DMS 273 (cell line): ENCODE measurements at regions not wholly inside any gene's neighbourhood (a gene's known extent, or its start where the extent isn't known, plus 50 kb on each side); places are given as distances from the start of the nearest gene placed in this dataset.

ENCODE experiments used
- DNase-seq: peaks from one replicate; lab custom pipeline; 2025; ENCODE audit not compliant: unreplicated experiment; lab: John Stamatoyannopoulos, UW

DNA sequence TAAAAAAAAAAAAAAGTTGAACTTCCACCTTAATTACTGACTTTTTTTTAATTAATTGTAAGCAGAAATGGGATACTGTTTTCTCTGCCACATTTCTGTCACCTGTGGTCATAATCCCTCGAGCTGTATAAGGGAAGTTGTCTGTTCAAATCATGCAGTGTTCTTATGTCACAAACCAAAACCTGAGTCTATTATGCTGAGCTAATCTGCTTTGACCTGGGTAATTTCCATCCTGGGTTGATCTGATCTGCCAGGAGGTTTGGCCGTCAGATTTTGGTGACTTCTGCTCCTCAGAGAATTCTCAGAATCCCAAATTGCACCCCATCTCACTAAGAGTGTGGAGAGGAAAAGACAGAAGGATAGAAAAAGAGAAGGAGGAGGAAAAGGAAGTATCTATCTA is 683.1 kb downstream of the KCTD8 start:
- no peak for DNase-seq

DNA sequence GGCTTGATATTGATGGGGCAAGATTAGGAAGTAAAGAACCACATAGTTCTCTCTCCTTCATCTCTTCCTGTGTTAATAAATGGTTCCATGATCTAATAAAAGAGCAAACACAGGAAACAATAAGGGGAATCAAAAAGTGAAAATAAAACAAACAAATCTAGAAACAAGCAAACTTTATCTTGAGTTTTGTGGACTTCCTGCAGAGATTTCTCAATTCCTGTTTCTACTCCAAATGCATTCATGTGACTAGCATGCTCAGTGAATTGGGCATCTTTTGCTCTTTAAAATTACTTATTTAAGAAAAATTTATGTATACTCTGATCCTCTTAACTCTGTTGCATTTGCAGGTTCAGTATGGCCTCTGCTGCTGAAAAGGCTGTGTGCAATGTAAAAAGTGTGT is 682.0 kb downstream of the KCTD8 start:
- DNase-seq: no peak

DNA sequence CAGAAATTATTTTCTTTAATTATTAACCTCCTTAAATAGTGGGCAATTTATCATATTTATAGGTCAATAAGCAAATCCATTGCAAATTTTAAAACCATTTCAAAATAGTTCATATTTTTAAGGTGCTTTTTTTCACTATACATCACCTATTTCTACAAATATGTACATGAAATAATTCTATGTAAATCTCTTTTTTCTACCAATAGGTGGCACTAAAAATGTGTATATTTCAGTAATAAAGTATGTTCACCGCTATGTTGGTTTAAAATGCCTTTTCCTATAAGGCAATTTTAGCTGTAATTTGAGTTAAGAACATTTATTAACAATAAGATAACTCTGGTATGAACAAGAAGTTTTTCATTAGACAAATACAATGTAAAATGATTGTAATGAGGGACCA is 672.2 kb downstream of the KCTD8 start:
- peak; percentile 27 for DNase-seq

DNA sequence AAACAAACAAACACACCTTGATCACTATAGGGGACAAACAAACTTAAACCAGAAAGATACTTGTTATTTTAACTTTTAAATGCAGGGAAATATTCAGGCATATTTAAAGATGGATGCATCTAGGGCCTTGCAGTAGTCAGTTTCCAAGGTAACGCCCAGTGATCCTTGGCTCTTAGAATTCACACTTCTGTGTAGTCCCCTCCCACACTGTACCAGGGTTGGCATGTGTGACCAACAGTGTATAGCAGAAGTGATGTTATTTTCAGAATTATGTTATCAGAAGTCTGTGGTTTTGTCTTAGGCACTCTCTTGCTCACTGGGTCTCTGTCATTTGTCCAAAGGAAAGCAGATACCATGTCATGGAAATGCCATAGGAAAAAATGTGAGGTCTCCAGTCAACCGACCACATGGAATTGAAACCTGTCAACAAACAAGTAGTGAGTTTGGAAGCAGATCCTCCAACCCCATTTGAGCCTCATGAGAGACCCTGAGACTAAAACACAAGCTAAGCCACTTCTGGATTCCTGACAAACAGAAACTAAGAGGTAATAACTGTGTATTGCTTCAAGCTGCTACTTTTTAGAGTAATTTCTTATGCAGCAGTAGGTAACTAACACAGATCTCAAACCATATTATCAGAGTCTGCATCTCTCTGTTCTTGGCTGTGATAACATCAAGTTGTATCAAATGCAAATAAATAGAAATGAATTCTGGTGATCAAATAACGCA is 670.3 kb downstream of the KCTD8 start:
- DNase-seq: no peak

DNA sequence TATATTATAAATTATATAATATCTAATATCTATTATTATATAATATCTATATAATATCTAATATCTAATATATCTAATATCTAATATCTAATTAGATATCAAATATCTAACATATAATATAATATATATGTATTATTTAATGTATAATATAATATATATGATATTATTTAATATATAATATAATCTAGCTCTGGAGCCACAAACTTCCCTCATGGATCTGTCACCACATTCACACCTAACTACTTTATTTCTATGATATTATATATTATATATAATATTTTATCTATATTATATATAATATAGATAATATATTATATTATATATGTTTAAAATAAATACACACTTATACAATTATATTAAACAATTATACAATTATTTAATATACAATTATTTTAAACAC is 667.5 kb downstream of the KCTD8 start:
- DNase-seq: no peak

DNA sequence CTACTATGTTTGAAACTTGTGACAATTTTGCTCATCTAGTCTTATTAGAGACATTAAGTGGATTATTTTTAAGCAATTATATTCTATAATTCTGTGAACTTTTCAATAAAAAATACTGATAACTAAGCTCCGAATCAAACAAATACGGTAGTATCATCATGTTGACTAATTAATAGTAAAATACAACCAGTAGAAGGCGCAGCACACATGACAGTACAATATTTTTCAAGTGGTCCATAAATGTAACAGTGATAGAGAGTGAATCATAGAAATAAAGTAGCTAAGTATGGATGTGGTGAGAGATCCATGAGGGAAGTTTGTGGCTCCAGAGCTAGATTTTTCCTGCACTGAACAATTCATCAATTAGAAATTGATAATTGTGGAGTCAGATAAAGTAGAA is 666.2 kb downstream of the KCTD8 start:
- no peak for DNase-seq

DNA sequence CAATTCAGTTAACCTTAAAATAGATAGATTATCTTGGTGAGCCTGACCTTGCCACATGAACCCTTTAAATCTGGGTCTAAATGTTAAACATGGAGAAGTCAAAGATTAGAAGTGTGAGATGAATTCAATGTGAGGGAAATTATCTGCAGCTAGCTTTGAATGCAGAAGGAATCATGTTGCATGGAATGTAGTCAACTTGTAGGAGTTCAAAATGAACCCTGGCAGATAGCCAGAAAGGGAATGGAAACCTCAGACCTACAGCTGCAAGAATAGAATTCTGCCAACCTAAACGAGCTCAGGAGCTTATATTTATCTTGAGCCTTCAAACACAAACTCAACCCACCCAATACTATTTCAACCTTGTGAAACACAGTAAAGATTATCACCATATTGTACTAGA is 632.5 kb downstream of the KCTD8 start:
- DNase-seq: peak; percentile 0

DNA sequence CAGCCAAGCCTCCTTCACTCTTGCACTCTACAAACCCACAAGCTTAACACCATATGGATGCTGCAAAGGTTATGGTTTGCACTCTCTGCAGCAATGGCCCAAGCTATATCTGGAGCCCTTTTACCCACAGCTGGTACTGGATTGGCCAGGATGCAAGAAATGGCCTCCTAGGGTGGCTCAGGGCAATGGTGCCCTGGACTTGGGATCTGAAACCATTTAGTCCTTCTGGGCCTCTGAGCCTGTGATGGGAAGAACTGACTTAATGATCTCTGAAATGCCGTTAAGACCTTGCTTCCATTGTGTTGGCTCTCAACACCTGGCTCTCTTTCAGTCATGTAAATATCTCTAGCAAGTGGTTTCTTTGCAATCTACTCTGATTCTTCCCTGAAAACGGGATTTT is 626.0 kb downstream of the KCTD8 start:
- no peak for DNase-seq

DNA sequence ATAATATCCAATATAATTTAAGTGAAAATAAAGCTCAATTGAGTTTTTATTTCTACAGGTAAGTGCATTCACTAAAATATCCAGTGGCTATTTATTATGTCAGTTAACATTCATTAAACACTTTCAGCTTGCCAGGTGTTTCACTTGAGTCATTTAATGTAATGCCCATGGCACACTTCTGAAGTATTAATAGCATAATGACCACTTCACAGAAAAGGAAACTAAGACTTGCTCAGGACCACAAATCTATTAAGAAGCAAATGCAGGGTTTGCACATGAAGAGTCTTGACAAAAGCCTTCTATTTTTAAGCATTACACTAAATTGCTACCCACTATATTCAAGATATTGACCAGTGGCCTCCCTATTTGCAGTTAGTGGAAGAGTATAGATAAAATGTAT is 612.7 kb downstream of the KCTD8 start:
- no peak for DNase-seq

DNA sequence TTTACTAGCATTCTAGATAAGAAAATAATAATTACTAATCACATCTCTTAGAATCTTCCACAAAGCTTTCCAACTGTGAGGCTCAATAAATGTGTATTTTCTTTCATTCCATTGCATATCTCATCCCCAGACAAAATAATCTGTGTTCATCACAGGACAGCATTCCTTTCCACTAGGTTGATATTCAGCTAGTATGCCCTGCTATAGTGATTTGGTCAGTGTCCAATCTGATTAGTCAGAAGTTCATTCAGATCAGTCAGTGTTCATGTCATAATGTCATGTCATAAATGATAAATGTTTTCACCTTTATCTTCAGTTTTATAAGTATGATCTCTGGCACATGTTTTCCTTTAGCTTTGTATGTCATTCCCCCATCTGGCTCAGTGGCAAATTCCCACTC is 611.4 kb downstream of the KCTD8 start:
- no peak for DNase-seq

DNA sequence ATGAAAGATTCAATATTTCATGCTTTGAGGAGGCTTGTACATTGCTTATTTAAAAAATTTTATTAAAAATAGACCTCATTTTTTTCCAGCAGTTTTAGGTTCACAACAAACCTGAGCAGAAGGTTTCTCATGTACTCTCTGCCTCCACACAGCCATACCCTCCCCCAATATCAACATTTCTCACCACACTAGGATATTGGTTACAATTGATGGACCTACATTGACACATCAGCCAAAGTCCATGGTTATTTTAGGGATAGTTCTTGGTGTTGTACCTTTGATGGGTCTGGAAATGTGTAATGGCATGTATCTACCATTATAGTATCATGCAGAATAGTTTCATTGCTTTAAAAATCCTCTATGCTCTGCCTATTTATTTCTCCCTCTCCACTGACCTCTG is 611.0 kb downstream of the KCTD8 start:
- DNase-seq: no peak

DNA sequence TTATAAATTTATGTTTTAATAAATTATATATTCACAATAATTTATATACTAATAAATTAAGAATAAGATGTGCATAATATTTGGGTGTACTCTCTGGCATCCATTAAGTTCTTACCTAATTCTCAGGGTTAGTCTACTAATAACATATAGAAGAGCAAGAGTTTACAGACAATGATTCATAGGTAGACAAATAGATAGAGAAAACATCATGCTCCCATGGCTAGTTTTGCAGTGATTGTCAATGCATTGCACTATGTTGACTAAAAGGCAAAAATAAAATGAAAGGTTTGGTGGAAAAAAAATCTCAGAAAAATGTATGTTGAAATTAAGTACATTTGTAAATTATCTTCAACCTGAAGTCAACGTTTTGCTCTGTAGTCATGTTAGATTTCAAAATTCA is 606.0 kb downstream of the KCTD8 start:
- DNase-seq: no peak

DNA sequence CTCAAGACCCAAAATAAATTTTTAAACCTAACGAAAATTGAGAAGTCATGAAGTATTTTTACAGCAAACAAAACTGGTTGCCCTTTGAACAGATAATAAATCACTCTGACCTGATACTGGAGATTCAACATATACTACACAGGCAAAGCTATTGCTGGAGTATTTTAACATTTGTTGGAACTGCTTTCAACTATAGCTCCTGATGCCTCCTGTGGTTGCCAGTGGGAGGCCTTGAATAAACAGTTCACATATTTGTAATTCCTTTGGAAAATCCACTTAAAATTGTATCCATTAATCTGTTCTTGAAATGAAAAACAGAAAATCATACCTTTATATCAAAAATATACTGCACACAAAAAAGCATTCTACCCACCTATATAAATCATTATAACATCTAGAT is 605.1 kb downstream of the KCTD8 start:
- no peak for DNase-seq

DNA sequence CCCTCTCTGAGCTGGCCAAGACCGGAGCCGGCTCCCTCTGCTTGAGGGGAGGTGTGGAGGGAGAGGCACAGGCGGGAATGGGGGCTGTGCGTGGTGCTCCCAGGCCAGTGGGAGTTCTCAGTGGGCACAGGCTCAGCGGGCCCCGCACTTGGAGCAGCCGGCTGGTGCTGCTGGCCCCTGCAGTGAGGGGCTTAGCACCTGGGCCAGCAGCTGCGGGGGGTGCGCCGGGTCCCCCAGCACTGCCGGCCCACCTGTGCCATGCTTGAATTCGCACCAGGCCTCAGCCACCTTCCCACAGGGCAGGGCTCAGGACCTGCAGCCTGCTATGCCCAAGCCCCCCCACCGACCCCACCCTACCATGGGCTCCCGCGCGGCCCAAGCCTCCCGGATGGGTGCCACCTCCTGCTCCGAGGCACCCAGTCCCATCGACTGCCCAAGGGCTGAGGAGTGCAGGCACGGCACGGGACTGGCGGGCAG is 602.5 kb downstream of the KCTD8 start:
- DNase-seq: no peak

DNA sequence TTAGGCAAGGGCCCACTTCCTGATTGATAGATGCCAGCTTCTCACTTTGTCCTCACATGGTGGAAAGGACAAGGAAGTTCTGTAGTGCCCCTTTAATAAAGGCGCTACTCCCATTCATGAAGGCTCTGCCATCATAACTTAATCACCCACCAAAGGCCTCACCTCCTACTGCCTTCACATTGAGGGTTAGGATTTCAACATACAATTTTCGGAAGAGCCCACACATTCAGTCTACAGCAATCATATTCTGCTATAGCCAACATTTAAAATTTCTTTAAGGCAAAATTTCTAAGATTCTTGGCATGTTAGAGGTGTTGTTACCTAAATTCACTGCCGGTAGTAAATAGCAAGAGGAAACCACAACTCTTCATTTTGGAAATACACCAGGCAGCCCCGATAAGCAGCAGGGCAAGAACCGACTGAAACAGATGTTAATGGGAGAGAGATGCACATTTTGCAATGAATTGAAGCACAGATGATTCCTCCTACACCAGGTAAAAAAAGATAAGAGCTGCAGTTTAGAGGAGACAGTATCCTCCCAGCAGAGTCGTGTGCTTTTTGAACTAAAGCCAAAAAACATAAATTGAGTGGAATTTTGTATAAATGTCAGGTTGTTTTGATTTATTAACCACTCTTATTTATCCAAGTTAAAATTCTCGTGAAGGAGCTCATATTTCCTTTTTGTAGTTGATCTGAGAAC is 594.9 kb downstream of the KCTD8 start:
- no peak for DNase-seq

DNA sequence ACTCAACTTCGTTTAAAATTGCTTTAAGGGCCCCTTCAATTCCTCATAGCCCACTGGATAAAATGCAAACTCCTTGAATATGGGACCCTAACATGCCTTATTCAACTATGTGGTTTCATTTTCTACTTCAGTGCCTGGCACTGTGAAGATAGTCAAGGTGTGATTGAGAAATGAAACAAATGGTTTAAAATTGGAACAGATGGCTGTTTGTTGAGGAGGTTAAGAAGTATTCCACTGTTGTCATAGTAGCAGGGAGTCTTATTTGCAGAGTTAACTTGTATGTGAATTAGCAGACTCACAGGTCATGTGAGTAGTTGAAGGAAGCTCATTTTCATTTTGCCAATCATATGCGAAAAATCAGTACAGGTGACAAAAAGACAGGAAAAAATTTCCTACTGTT is 593.3 kb downstream of the KCTD8 start:
- no peak for DNase-seq

DNA sequence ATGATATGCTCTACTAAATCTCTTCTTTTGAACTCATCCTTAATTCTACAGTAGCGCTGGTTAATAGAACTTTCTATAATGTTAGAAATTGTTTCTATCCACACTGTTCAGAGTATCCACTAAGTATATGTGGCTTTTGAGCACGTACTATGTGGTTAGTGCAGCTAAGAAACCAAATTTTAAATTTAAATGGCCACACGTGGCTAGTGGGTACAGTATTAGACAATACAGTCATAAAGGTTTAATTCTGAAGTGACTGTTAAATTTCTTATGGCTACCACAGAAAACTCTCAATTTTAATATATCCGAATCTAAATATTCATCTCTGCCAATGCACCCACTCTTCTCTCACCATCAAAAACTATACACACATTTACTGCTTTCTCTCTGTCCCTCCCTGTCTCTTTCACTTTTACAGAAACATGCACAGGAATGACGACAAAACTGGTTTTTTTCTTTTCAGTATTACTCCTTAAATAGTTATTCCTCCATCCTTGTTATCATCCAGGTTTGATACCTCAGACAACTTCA is 583.9 kb downstream of the KCTD8 start:
- no peak for DNase-seq

DNA sequence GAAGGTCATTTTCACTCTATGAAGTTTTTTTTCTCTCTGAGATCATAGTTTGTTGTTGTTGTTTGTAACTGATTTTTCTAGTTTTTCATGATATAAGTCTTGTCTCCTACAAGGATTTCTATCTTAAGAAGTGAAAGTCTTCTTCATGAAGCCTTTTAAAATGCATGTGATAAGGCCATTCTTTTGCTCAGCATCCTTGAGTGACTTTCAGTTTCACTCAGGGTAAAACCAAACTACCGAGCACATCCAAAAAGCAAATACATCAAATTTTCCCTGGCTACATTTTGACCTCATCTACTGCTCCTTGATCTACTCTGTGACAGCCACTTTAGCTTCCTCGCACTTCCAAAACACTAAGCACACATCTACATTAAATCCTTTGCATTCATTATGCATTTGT is 580.7 kb downstream of the KCTD8 start:
- DNase-seq: no peak

DNA sequence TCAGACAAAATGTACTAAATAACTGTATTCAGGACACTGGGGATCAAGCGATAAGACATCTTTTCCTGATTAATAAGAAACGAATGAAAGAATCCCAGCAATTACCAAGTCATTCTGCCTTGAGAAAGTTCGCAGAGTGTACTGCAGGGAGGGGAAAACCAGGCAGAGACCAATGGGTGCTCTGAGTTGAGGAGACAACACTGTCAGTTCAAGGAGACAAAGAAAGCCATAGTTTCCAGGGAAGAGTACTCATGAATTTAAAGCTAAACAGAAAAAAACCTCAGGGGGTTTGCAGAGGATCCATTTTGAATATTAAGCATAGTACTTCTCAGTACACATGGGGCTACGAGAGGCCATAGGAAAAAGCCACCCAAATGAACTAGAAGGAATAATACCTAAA is 573.0 kb downstream of the KCTD8 start:
- DNase-seq: no peak

DNA sequence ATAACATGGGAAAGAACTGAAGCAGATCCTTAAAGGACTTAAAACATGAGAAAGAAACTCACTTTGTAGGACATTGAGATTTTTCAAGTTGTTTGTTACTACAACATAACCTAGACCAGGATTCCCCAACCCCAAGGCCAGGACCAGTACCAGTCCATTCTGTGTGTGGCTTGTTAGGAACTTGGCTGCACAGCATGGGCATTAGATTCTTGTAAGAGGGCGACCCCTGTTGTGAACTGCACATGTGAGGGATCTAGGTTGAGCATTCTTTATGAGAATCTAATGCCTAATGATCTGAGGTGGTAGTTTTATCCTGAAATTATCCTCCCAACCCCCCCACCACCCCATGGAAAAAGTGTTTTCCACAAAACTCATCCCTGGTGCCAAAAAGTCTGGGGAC is 566.1 kb downstream of the KCTD8 start:
- DNase-seq: no peak

DNA sequence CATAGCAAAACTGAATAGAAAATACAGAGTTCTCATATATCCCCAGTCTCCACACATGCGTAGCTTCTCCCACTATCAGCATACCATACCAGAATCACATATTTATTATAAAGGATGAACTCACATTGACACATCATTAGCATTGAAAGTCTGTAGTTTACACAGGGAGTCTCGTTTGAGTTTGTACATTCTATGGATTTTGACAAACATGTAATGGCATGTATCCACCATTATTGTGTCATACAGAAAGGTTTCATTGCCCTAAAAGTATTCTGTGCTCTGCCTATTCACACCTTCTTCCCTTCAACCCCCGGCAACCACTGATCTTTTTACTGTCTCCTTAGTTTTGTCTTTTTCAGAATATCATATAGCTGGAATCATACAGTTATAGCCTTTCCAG is 562.4 kb downstream of the KCTD8 start:
- no peak for DNase-seq

DNA sequence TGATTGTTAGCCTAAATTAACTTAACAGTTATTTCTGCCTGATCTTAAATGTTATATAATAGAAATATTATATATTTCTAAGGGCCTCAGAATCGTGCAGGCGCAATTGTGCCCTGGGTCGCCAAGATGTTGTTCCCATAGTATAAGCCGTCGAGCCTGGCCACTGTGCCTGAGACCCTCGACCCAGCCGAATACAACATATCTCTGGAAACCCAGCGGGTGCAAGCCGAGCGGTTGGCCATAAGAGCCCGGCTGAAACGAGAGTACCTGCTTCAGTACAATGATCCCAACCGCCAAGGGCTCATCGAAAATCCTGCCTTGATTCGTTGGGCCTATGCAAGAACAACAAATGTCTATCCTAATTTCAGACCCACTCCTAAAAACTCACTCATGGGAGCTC is 549.8 kb downstream of the KCTD8 start:
- DNase-seq: no peak

DNA sequence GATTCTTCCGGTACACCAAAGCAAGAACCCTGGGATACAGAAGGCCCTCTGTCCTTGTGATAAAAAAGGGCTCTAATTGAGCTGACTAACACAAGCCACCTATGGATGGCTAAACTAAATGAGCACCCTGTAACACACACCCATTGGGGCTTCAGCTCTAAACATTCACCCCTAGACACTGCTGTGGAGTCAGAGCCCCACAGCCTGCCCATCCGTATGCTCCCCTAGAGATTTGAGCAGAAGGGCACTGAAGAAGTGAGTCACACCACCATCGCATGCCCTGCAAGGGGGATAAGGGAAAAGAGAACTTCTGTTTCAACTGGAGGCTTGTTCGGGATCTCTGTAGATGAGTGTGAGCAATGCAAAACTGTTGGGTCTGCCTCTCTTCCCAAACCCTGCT is 545.2 kb downstream of the KCTD8 start:
- DNase-seq: no peak
